Peyer's patch (tissue), 4 donors: ENCODE measurements at regions not wholly inside any gene's neighbourhood (a gene's known extent, or its start where the extent isn't known, plus 50 kb on each side); places are given as distances from the start of the nearest gene placed in this dataset.
"Not testable (repeated sequence)": the region's sequence is repeated elsewhere in the genome, so short reads cannot be mapped to it uniquely, and the experiment has no call there.

Source experiments
- DNase-seq, 3 donors: peaks; one replicate each; pipeline ENCODE4 v3.0.0-alpha.2; 2017 to 2019
- H3K27ac ChIP-seq, 4 donors: fragments of 200-600 bp; sonication (generic); one replicate each; pipeline ENCODE4 v1.5.1; 2016 to 2019
- H3K27me3 ChIP-seq, 2 donors: fragments of 200-600 bp; sonication (generic); one replicate each; pipeline ENCODE4 v1.5.1; 2019
- H3K36me3 ChIP-seq, 3 donors: fragments of 200-600 bp; sonication (generic); one replicate each; pipeline ENCODE4 v1.5.1; 2016 to 2019
- H3K4me1 ChIP-seq, 4 donors: fragments of 200-600 bp; sonication (generic); one replicate each; pipeline ENCODE4 v1.5.1; 2016 to 2019
- H3K4me3 ChIP-seq, 4 donors: fragments of 200-600 bp; sonication (generic); 1 replicate in 3 of 4; 2 replicates in 1 of 4; pipeline ENCODE4 v1.5.1; 2016 to 2019; ENCODE audit warnings: mild to moderate bottlenecking in 1 of 4
- H3K9me3 ChIP-seq, 4 donors: fragments of 200-600 bp; sonication (generic); one replicate each; pipeline ENCODE4 v1.5.1; 2016 to 2019; ENCODE audit warnings: mild to moderate bottlenecking in 1 of 4
- CTCF ChIP-seq, 6 experiments: fragments of 450-650 bp in 4 of 6; fragments of 200-600 bp in 2 of 6; sonication (generic) in 1 of 6; IDR thresholded peaks; one replicate each; pipeline ENCODE4 v1.5.1; 2017 to 2019; ENCODE audit warnings: antibody characterized with exemption in 6 of 6, mild to moderate bottlenecking in 3 of 6, moderate library complexity in 1 of 6
- POLR2A ChIP-seq, 2 donors: fragments of 450-650 bp; IDR thresholded peaks; one replicate each; pipeline ENCODE4 v1.5.1; 2017; ENCODE audit warnings: antibody characterized with exemption in 2 of 2, mild to moderate bottlenecking in 2 of 2, moderate library complexity in 2 of 2

- no peak overlapping the region for H3K4me3 ChIP-seq
- no peaks in the 10 kb centered on the region for H3K27me3 ChIP-seq
- DNase-seq: no peak
- H3K4me1 ChIP-seq: no peaks in the 10 kb centered on the region
- TF ChIP-seq POLR2A (IDR thresholded peaks at IDR 0.05) (no peak), CTCF (IDR thresholded peaks at IDR 0.05) (no peak)
- no peaks in the 10 kb centered on the region for H3K36me3 ChIP-seq
- H3K27ac ChIP-seq: no peak overlapping the region
- no peaks in the 10 kb centered on the region for H3K9me3 ChIP-seq
Measured at GRCh38 chr16:35102780-35103403, 1643.5 kb downstream of the TP53TG3F start.

DNA sequence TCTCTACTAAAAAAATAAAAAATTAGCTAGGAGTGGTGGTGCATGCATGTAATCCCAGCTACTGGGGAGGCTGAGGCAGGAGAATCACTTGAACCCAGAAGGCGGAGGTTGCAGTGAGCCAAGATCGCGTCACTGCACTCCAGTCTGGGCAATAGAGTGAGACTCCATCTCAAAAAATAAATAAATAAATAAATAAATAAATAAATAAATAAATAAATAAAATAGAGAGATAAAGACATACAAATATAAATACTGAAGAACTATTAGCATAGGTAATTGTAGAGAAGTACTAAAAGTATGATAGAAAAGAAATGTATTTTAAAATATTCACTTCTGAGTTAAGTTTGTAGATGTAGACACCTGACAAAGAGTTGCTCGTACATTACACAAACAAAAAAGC, 1652.4 kb downstream of the TP53TG3F start:
- H3K36me3 ChIP-seq, H3K27ac ChIP-seq, H3K4me3 ChIP-seq, H3K4me1 ChIP-seq, H3K27me3 ChIP-seq, H3K9me3 ChIP-seq, DNase-seq: not testable (repeated sequence)

DNA sequence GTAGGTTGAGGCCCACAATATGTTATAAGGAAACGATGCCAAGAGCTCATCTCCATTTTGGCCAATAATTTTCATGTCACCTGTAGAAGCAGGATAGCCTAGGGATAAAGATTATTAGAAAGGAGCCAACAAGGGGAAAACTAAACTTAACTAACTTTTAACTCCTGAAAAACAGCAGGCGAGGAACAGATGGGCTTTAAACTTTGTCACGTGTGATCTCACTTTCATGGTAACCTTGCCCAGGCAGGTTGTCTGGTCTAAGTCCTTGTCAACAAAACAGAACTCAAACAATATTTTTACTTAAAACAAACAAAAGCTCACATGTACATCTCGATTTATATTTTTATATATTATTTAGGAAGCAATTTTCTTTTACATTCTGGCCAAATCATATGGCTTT, 1672.0 kb downstream of the TP53TG3F start:
- H3K4me1 ChIP-seq: no peaks in the 10 kb centered on the region
- peaks cover 0 to 3% (median 0%) of the 10 kb centered on the region in 4 donors for H3K9me3 ChIP-seq
- H3K27ac ChIP-seq: no peak overlapping the region
- no peak for DNase-seq
- H3K4me3 ChIP-seq: no peak overlapping the region
- no peaks in the 10 kb centered on the region for H3K27me3 ChIP-seq
- no peaks in the 10 kb centered on the region for H3K36me3 ChIP-seq
- TF ChIP-seq CTCF (IDR thresholded peaks at IDR 0.05): no peak
- TF ChIP-seq POLR2A (IDR thresholded peaks at IDR 0.05): no peak

DNA sequence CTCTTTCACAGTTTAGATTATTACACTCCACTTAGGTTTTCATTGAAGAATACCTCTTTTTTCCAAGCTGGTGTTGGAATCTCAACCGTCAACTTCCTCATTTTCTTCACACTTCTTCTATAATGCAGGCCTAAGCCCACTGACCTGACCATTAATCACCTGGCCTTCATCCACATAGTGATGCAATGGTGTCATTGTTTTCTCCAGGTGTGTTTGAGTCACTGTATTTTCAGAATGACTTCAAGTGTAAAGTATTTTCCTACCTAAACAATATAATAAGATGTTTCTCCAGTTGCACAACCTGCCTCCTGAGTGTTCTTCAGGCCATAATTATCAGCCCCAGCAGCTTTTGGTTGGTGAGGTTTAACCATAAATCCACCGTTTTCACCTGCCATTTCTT, 1675.1 kb downstream of the TP53TG3F start:
- TF ChIP-seq CTCF (IDR thresholded peaks at IDR 0.05): no peak
- no peak for TF ChIP-seq POLR2A (IDR thresholded peaks at IDR 0.05)
- Histone ChIP-seq H3K9me3 (peaks cover 0 to 5% (median under 1%) of the 10 kb centered on the region in 4 donors), H3K4me1 (no peaks in the 10 kb centered on the region), H3K4me3 (no peak overlapping the region), H3K27me3 (no peaks in the 10 kb centered on the region), H3K27ac (no peak overlapping the region), H3K36me3 (no peaks in the 10 kb centered on the region)
- no peak for DNase-seq

GRCh38 chr16:35140293-35140986, 1681.0 kb downstream of the TP53TG3F start:
- DNase-seq: peak in 1 of 3 donors; percentile 42
- TF ChIP-seq CTCF (IDR thresholded peaks at IDR 0.05) (no peak), POLR2A (IDR thresholded peaks at IDR 0.05) (no peak)
- H3K9me3 ChIP-seq: peaks cover 0 to 14% (median 4%) of the 10 kb centered on the region in 4 donors

DNA sequence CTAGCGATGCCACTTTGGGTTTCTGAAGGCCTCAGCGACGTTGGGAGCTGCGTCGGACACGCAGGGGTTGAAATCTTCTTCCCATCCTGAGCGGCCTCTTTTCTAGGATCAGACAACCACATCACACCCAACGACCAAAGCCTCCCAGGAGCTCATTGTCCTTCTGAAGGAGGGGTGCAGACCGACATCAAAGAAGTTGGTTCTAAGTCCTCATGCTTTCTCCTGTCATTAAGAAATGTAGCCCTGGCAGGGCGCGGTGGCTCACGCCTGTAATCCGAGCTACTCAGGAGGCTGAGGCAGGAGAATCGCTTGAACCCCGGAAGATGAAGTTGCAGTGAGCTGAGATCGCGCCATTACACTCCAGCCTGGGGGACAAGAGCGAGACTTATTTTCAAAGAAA, 1681.9 kb downstream of the TP53TG3F start:
- H3K27me3 ChIP-seq: no peaks in the 10 kb centered on the region
- no peaks in the 10 kb centered on the region for H3K4me1 ChIP-seq
- H3K36me3 ChIP-seq: no peaks in the 10 kb centered on the region
- DNase-seq: peak in 1 of 3 donors; percentile 25
- TF ChIP-seq CTCF (IDR thresholded peaks at IDR 0.05) (no peak), POLR2A (IDR thresholded peaks at IDR 0.05) (no peak)
- peaks cover 0 to 14% (median 4%) of the 10 kb centered on the region in 4 donors for H3K9me3 ChIP-seq
- H3K27ac ChIP-seq: no peak overlapping the region
- H3K4me3 ChIP-seq: no peak overlapping the region

More at GRCh38 chr16:35140293-35140986, 1681.0 kb downstream of the TP53TG3F start:
- Histone ChIP-seq H3K4me1 (no peaks in the 10 kb centered on the region), H3K4me3 (no peak overlapping the region), H3K27me3 (no peaks in the 10 kb centered on the region), H3K36me3 (no peaks in the 10 kb centered on the region), H3K27ac (no peak overlapping the region)
